ENCODE measurements at regions not wholly inside any gene's neighbourhood (a gene's known extent, or its start where the extent isn't known, plus 50 kb on each side); places are given as distances from the start of the nearest gene placed in this dataset.

DNA sequence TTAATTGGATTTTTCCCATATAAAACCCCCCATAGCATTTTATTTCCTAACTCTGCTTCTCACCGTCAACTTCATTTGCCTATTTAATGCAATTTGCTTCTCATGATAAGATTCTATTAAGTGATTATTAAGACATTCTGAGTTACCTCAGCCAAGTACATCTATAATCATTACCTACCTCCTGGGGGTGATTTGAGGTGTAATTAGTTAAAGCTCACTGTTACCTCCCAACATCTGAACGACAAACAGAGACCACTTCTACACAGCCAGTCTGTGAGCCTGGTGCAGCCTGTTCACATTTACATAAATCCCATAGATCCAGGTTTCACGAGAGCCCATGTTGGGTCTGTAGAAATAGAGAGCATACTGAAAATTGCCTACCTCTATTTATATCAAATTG is 65.7 kb upstream of the SSX2IP start:
- H2AFZ ChIP-seq: no peak overlapping the region
- Mint-ChIP-seq H3K27me3 (ENCODE audit: insufficient read depth, low read depth, poor library complexity) (peaks cover 4% of the 10 kb centered on the region), H3K27ac (no peak overlapping the region), H3K4me3 (no peak overlapping the region), H3K36me3 (ENCODE audit: low read depth) (no peaks in the 10 kb centered on the region), H3K4me1 (peaks cover 38% of the 10 kb centered on the region), H3K9me3 (no peaks in the 10 kb centered on the region)
- no peak overlapping the region for H3K4me2 ChIP-seq
- no peaks in the 10 kb centered on the region for H3K79me2 ChIP-seq (replicated peaks; ENCODE audit: insufficient read depth)
- no peaks in the 10 kb centered on the region for H3K36me3 ChIP-seq (ENCODE audit: insufficient read depth)
- H3K27ac ChIP-seq (ENCODE audit: low read depth): no peak overlapping the region
- TF ChIP-seq NANOG (IDR thresholded peaks at IDR 0.05; ENCODE audit: borderline replicate concordance) (no peak), EZH2phosphoT487 (IDR thresholded peaks at IDR 0.05; ENCODE audit: unreplicated experiment) (no peak), STAT1 (IDR thresholded peaks at IDR 0.05; ENCODE audit: unreplicated experiment) (no peak), CREB1 (CRISPR knock-in tag; IDR thresholded peaks at IDR 0.05; ENCODE audit: low read depth) (no peak), POLR2AphosphoS5 (IDR thresholded peaks at IDR 0.05; ENCODE audit: low read depth) (no peak), EZH2 (IDR thresholded peaks at IDR 0.05; ENCODE audit: low read depth, unreplicated experiment) (no peak), ZNF114 (CRISPR knock-in tag; IDR thresholded peaks at IDR 0.05) (no peak)
- TF ChIP-seq, protein P1, sequence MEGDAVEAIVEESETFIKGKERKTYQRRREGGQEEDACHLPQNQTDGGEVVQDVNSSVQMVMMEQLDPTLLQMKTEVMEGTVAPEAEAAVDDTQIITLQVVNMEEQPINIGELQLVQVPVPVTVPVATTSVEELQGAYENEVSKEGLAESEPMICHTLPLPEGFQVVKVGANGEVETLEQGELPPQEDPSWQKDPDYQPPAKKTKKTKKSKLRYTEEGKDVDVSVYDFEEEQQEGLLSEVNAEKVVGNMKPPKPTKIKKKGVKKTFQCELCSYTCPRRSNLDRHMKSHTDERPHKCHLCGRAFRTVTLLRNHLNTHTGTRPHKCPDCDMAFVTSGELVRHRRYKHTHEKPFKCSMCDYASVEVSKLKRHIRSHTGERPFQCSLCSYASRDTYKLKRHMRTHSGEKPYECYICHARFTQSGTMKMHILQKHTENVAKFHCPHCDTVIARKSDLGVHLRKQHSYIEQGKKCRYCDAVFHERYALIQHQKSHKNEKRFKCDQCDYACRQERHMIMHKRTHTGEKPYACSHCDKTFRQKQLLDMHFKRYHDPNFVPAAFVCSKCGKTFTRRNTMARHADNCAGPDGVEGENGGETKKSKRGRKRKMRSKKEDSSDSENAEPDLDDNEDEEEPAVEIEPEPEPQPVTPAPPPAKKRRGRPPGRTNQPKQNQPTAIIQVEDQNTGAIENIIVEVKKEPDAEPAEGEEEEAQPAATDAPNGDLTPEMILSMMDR (conservative IDR thresholded peaks at IDR 0.05; ENCODE audit: low read depth in 2 of 2): no peak
- TF ChIP-seq, protein P2, sequence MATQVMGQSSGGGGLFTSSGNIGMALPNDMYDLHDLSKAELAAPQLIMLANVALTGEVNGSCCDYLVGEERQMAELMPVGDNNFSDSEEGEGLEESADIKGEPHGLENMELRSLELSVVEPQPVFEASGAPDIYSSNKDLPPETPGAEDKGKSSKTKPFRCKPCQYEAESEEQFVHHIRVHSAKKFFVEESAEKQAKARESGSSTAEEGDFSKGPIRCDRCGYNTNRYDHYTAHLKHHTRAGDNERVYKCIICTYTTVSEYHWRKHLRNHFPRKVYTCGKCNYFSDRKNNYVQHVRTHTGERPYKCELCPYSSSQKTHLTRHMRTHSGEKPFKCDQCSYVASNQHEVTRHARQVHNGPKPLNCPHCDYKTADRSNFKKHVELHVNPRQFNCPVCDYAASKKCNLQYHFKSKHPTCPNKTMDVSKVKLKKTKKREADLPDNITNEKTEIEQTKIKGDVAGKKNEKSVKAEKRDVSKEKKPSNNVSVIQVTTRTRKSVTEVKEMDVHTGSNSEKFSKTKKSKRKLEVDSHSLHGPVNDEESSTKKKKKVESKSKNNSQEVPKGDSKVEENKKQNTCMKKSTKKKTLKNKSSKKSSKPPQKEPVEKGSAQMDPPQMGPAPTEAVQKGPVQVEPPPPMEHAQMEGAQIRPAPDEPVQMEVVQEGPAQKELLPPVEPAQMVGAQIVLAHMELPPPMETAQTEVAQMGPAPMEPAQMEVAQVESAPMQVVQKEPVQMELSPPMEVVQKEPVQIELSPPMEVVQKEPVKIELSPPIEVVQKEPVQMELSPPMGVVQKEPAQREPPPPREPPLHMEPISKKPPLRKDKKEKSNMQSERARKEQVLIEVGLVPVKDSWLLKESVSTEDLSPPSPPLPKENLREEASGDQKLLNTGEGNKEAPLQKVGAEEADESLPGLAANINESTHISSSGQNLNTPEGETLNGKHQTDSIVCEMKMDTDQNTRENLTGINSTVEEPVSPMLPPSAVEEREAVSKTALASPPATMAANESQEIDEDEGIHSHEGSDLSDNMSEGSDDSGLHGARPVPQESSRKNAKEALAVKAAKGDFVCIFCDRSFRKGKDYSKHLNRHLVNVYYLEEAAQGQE (IDR thresholded peaks at IDR 0.05; ENCODE audit: unreplicated experiment): no peak
- H4K20me1 ChIP-seq (replicated peaks; ENCODE audit: insufficient read depth): no peaks in the 10 kb centered on the region
- no peaks in the 10 kb centered on the region for H3K27me3 ChIP-seq (ENCODE audit: insufficient read depth)
- ATAC-seq (no peak), DNase-seq (ENCODE audit: low spot score) (no peak)
- H3K9me2 ChIP-seq (ENCODE audit: insufficient read depth): no peaks in the 10 kb centered on the region
- peaks cover 35% of the 10 kb centered on the region for H3K4me1 ChIP-seq (ENCODE audit: insufficient read depth)
- H3K4me3 ChIP-seq: no peak overlapping the region
- H3F3A ChIP-seq (replicated peaks; ENCODE audit: low read depth): peaks cover 5% of the 10 kb centered on the region; the same call in 1 of the 2 replicates

DNA sequence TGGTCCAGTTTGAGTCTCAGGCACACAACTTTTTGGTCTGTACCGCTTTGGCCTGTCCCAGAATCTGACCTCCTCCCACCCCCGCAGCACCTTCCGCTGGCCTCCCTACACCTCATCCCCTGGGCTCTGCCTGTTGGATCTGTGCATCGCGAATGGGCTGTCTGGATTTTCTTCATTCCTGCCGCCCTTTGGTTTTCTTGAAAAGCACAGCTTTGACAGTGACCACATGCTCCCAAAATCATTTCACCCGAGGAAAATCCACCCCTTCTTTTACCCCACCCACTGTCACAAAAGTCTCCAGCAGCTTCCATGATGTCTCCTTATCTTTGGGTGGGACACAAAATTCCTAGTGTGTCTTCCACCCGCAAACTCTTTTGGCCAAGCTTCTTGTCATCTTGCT is 65.0 kb upstream of the SSX2IP start:
- Histone ChIP-seq H3K4me3 (no peak overlapping the region), H2AFZ (no peak overlapping the region), H3K27ac (ENCODE audit: low read depth) (no peak overlapping the region), H3F3A (replicated peaks; ENCODE audit: low read depth) (peaks cover 5% of the 10 kb centered on the region; the same call in 1 of the 2 replicates), H3K9me2 (ENCODE audit: insufficient read depth) (no peaks in the 10 kb centered on the region), H3K4me1 (ENCODE audit: insufficient read depth) (peaks cover 35% of the 10 kb centered on the region), H3K36me3 (ENCODE audit: insufficient read depth) (no peaks in the 10 kb centered on the region), H3K79me2 (replicated peaks; ENCODE audit: insufficient read depth) (no peaks in the 10 kb centered on the region), H4K20me1 (replicated peaks; ENCODE audit: insufficient read depth) (no peaks in the 10 kb centered on the region), H3K27me3 (ENCODE audit: insufficient read depth) (no peaks in the 10 kb centered on the region), H3K4me2 (no peak overlapping the region)
- Mint-ChIP-seq H3K4me1 (peaks cover 39% of the 10 kb centered on the region), H3K4me3 (no peak overlapping the region), H3K27ac (no peak overlapping the region), H3K9me3 (no peaks in the 10 kb centered on the region), H3K27me3 (ENCODE audit: insufficient read depth, low read depth, poor library complexity) (peaks cover 4% of the 10 kb centered on the region), H3K36me3 (ENCODE audit: low read depth) (no peaks in the 10 kb centered on the region)
- ATAC-seq: no peak
- DNase-seq (ENCODE audit: low spot score): no peak
- TF ChIP-seq NANOG (IDR thresholded peaks at IDR 0.05; ENCODE audit: borderline replicate concordance) (no peak), JUNB (IDR thresholded peaks at IDR 0.05; ENCODE audit: unreplicated experiment) (no peak), CREB1 (CRISPR knock-in tag; IDR thresholded peaks at IDR 0.05; ENCODE audit: low read depth) (no peak), POLR2AphosphoS5 (IDR thresholded peaks at IDR 0.05; ENCODE audit: low read depth) (no peak), STAT1 (IDR thresholded peaks at IDR 0.05; ENCODE audit: unreplicated experiment) (no peak), EZH2 (IDR thresholded peaks at IDR 0.05; ENCODE audit: low read depth, unreplicated experiment) (no peak), ZNF114 (CRISPR knock-in tag; IDR thresholded peaks at IDR 0.05) (no peak)
- TF ChIP-seq, protein P1 (conservative IDR thresholded peaks at IDR 0.05; ENCODE audit: low read depth in 2 of 2): no peak
